Activated naive CD8-positive, alpha-beta T cell treated with anti-CD3 and anti-CD28 coated beads, Interleukin-2, amount 10 ng/mL, durations not matched to agents 7 days and 5 days (primary cell): ENCODE measurements at regions not wholly inside any gene's neighbourhood (a gene's known extent, or its start where the extent isn't known, plus 50 kb on each side); places are given as distances from the start of the nearest gene placed in this dataset.
A peak's percentile ranks its signal among the peaks of the same experiment; 100 is the strongest.

Source experiments
- ATAC-seq: fragments of 150-1000 bp; cut with Tn5 transposase; one replicate; pipeline ENCODE4 v1.10.0; 2021; ENCODE audit warnings: low read depth, moderate library complexity
- POLR2A ChIA-PET: fragments of 350-600 bp; sonication (Branson Sonifier 250); formaldehyde crosslinking; loops from one replicate; lab custom pipeline; 2021; ENCODE audit warnings: antibody characterized with exemption; lab: Charles Lee
- DNase-seq: peaks from one replicate; pipeline ENCODE4 v3.0.0; 2021
- H3K27ac Mint-ChIP-seq: one replicate; pipeline ENCODE4 v1.8.0; 2022; ENCODE audit warnings: mild to moderate bottlenecking, mixed read lengths
- H3K27me3 Mint-ChIP-seq: one replicate; pipeline ENCODE4 v1.8.0; 2022; ENCODE audit warnings: mild to moderate bottlenecking, moderate library complexity, mixed read lengths
- H3K36me3 Mint-ChIP-seq: one replicate; pipeline ENCODE4 v1.8.0; 2021; ENCODE audit warnings: mild to moderate bottlenecking, mixed read lengths
- H3K4me1 Mint-ChIP-seq: one replicate; pipeline ENCODE4 v1.8.0; 2021; ENCODE audit warnings: mixed read lengths
- H3K4me3 Mint-ChIP-seq: one replicate; pipeline ENCODE4 v1.8.0; 2022; ENCODE audit warnings: mild to moderate bottlenecking, moderate library complexity, mixed read lengths
- H3K9me3 Mint-ChIP-seq: one replicate; pipeline ENCODE4 v1.8.0; 2021; ENCODE audit warnings: mixed read lengths

GRCh38 chr2:64938607-64939285 is 50.5 kb upstream of the SLC1A4 start:
- Mint-ChIP-seq H3K4me1 (peaks cover 19% of the 10 kb centered on the region), H3K4me3 (no peak overlapping the region), H3K27ac (no peak overlapping the region), H3K27me3 (peaks cover 6% of the 10 kb centered on the region), H3K9me3 (peaks cover 9% of the 10 kb centered on the region), H3K36me3 (peaks cover 2% of the 10 kb centered on the region)
- no peak for DNase-seq
- POLR2A ChIA-PET, result interaction anchor here (1.2 to 1.3 kb wide), 2 partner anchors 8 to 51 kb away, joined by 3 read pairs; no protein-coding TSS in a partner anchor
- no peak for ATAC-seq

- ATAC-seq (no peak), DNase-seq (no peak)
- Mint-ChIP-seq H3K27me3 (peaks cover 2% of the 10 kb centered on the region), H3K36me3 (peaks cover 2% of the 10 kb centered on the region), H3K9me3 (peaks cover 9% of the 10 kb centered on the region), H3K4me3 (peak overlapping the region; percentile 14), H3K27ac (peak overlapping the region; percentile 5), H3K4me1 (peaks cover 22% of the 10 kb centered on the region)
- POLR2A ChIA-PET, result interaction anchor here (1.1 kb wide), 1 partner anchor 22 kb away, joined by 3 read pairs; no protein-coding TSS in a partner anchor
Observed at GRCh38 chr2:64939332-64939917, 49.8 kb upstream of the SLC1A4 start.
